ENCODE measurements at regions not wholly inside any gene's neighbourhood (a gene's known extent, or its start where the extent isn't known, plus 50 kb on each side); places are given as distances from the start of the nearest gene placed in this dataset.

GRCh38 chr2:43020990-43021669 lies 205.3 kb downstream of the ZFP36L2 start:
- DNase-seq (ENCODE audit: insufficient read length, low spot score): no peak
- FAIRE-seq: no peak
- TF ChIP-seq POLR2A (IDR thresholded peaks at IDR 0.05; ENCODE audit: low read depth, low read length) (no peak), POLR2AphosphoS5 (IDR thresholded peaks at IDR 0.05; ENCODE audit: low read depth, low read length) (no peak), POU2F2 (IDR thresholded peaks at IDR 0.05; ENCODE audit: low read depth, low read length) (no peak), PAX5 (IDR thresholded peaks at IDR 0.05; ENCODE audit: insufficient read depth, low read length, severe bottlenecking) (no peak), TAF1 (IDR thresholded peaks at IDR 0.05; ENCODE audit: low read depth, low read length) (no peak), SPI1 (IDR thresholded peaks at IDR 0.05; ENCODE audit: low read depth, low read length) (no peak)

GRCh38 chr2:43020296-43020695 lies 206.1 kb downstream of the ZFP36L2 start:
- TF ChIP-seq PAX5 (IDR thresholded peaks at IDR 0.05; ENCODE audit: insufficient read depth, low read length, severe bottlenecking) (no peak), POLR2A (IDR thresholded peaks at IDR 0.05; ENCODE audit: low read depth, low read length) (no peak), SPI1 (IDR thresholded peaks at IDR 0.05; ENCODE audit: low read depth, low read length) (no peak), TAF1 (IDR thresholded peaks at IDR 0.05; ENCODE audit: low read depth, low read length) (no peak), POU2F2 (IDR thresholded peaks at IDR 0.05; ENCODE audit: low read depth, low read length) (no peak), POLR2AphosphoS5 (IDR thresholded peaks at IDR 0.05; ENCODE audit: low read depth, low read length) (no peak)
- no peak for FAIRE-seq

DNA sequence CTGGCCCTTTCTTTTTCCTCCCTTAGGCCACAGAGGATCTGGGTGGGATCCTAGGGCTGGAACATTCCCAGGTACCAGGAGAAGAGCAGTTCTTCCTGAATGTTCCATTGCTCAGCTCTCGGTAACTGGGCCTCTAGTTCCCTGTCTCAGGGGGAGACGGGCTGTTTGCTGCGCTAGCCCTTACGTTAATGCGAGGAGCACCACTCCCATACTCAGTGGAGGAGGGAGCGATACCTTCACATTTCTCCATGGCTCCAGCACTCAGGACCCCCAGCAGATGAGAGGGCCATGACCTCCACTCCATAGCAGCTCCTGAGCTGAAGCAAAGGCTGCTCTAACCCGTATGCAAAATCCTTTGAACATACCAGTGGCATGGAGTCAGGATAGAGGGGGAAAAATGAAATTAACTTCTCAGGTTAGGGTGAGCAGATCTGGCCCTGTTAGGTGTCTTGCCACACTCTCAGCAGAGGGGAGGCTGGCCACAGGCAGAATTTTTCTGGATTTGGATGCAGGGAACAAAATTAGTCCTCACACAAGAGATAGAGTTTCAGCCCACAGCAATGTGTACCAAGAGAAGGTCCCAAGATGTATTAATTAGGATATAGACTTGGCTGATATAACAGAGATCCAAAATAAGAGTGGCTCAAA lies 206.7 kb downstream of the ZFP36L2 start:
- FAIRE-seq: no peak
- no peak for DNase-seq (ENCODE audit: insufficient read length, low spot score)
- TF ChIP-seq TAF1 (IDR thresholded peaks at IDR 0.05; ENCODE audit: low read depth, low read length) (no peak), POU2F2 (IDR thresholded peaks at IDR 0.05; ENCODE audit: low read depth, low read length) (no peak), POLR2A (IDR thresholded peaks at IDR 0.05; ENCODE audit: low read depth, low read length) (no peak), PAX5 (IDR thresholded peaks at IDR 0.05; ENCODE audit: insufficient read depth, low read length, severe bottlenecking) (no peak), POLR2AphosphoS5 (IDR thresholded peaks at IDR 0.05; ENCODE audit: low read depth, low read length) (no peak), SPI1 (IDR thresholded peaks at IDR 0.05; ENCODE audit: low read depth, low read length) (no peak)

More at GRCh38 chr2:43020296-43020695, 206.1 kb downstream of the ZFP36L2 start:
- no peak for DNase-seq (ENCODE audit: insufficient read length, low spot score)

DNA sequence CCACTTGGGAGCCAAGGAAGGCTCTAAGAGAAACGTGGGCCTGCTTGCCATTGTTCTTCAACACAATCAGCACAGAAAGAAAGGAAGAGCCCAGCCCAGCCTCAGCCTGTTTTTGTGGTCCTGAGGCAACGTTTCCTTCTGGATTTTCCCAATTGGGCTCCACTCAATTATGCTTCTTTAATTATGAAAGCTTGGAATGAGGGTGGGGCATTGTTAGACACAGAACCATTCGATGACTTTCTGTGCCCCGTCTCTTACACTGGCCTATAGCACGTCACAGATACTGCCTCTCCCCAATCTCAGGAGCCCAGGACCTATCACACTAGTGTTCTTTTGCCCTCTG lies 207.4 kb downstream of the ZFP36L2 start:
- TF ChIP-seq TAF1 (IDR thresholded peaks at IDR 0.05; ENCODE audit: low read depth, low read length) (no peak), POLR2A (IDR thresholded peaks at IDR 0.05; ENCODE audit: low read depth, low read length) (no peak), PAX5 (IDR thresholded peaks at IDR 0.05; ENCODE audit: insufficient read depth, low read length, severe bottlenecking) (no peak), POU2F2 (IDR thresholded peaks at IDR 0.05; ENCODE audit: low read depth, low read length) (no peak), SPI1 (IDR thresholded peaks at IDR 0.05; ENCODE audit: low read depth, low read length) (no peak), POLR2AphosphoS5 (IDR thresholded peaks at IDR 0.05; ENCODE audit: low read depth, low read length) (no peak)
- DNase-seq (ENCODE audit: insufficient read length, low spot score): no peak
- no peak for FAIRE-seq

- FAIRE-seq (no peak), DNase-seq (ENCODE audit: insufficient read length, low spot score) (no peak)
- no peak for TF ChIP-seq POLR2A (IDR thresholded peaks at IDR 0.05; ENCODE audit: low read depth, low read length)
- TF ChIP-seq TAF1 (IDR thresholded peaks at IDR 0.05; ENCODE audit: low read depth, low read length): no peak
- no peak for TF ChIP-seq PAX5 (IDR thresholded peaks at IDR 0.05; ENCODE audit: insufficient read depth, low read length, severe bottlenecking)
- TF ChIP-seq SPI1 (IDR thresholded peaks at IDR 0.05; ENCODE audit: low read depth, low read length): no peak
- no peak for TF ChIP-seq POU2F2 (IDR thresholded peaks at IDR 0.05; ENCODE audit: low read depth, low read length)
- no peak for TF ChIP-seq POLR2AphosphoS5 (IDR thresholded peaks at IDR 0.05; ENCODE audit: low read depth, low read length)
Observed at GRCh38 chr2:43018179-43019024, 208.0 kb downstream of the ZFP36L2 start.

DNA sequence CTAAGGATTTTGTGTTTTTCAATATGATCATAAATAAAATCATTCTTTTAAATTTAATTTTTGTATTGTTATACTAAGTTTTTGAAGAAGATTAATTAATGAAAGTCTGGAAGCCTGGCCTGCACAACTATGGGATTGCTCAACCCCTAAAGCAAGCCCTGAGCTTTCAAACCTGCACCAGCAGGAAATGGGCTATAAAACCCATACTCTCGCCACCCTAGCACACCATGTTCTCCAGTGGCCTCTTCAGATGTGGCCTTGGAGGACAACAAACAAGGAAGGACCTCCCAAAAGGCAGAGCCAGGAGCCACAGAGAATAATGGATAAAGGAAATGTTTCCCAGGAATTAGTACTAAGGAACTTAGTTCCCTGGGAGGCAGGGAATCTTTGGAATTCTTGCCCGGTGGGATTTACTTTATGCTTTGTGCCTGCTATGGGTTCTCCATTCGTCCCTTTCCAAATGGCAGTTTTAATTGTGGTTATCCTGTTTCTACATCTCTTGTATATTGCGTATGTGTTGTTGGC lies 212.5 kb downstream of the ZFP36L2 start:
- DNase-seq (ENCODE audit: insufficient read length, low spot score): no peak
- FAIRE-seq: no peak
- TF ChIP-seq TAF1 (IDR thresholded peaks at IDR 0.05; ENCODE audit: low read depth, low read length) (no peak), POLR2AphosphoS5 (IDR thresholded peaks at IDR 0.05; ENCODE audit: low read depth, low read length) (no peak), POLR2A (IDR thresholded peaks at IDR 0.05; ENCODE audit: low read depth, low read length) (no peak), SPI1 (IDR thresholded peaks at IDR 0.05; ENCODE audit: low read depth, low read length) (no peak), POU2F2 (IDR thresholded peaks at IDR 0.05; ENCODE audit: low read depth, low read length) (no peak), PAX5 (IDR thresholded peaks at IDR 0.05; ENCODE audit: insufficient read depth, low read length, severe bottlenecking) (no peak)

- FAIRE-seq (no peak), DNase-seq (ENCODE audit: insufficient read length, low spot score) (no peak)
- no peak for TF ChIP-seq PAX5 (IDR thresholded peaks at IDR 0.05; ENCODE audit: insufficient read depth, low read length, severe bottlenecking)
- TF ChIP-seq POLR2AphosphoS5 (IDR thresholded peaks at IDR 0.05; ENCODE audit: low read depth, low read length): no peak
- TF ChIP-seq TAF1 (IDR thresholded peaks at IDR 0.05; ENCODE audit: low read depth, low read length): no peak
- TF ChIP-seq POU2F2 (IDR thresholded peaks at IDR 0.05; ENCODE audit: low read depth, low read length): no peak
- TF ChIP-seq SPI1 (IDR thresholded peaks at IDR 0.05; ENCODE audit: low read depth, low read length): no peak
- no peak for TF ChIP-seq POLR2A (IDR thresholded peaks at IDR 0.05; ENCODE audit: low read depth, low read length)
Observed at GRCh38 chr2:43012966-43013365, 213.4 kb downstream of the ZFP36L2 start.

- DNase-seq (ENCODE audit: insufficient read length, low spot score) (no peak), FAIRE-seq (no peak)
- TF ChIP-seq TAF1 (IDR thresholded peaks at IDR 0.05; ENCODE audit: low read depth, low read length) (no peak), POU2F2 (IDR thresholded peaks at IDR 0.05; ENCODE audit: low read depth, low read length) (no peak)
Observed at GRCh38 chr2:43011158-43011491, 215.3 kb downstream of the ZFP36L2 start.
